ENCODE measurements at regions not wholly inside any gene's neighbourhood (a gene's known extent, or its start where the extent isn't known, plus 50 kb on each side); places are given as distances from the start of the nearest gene placed in this dataset.

DNA sequence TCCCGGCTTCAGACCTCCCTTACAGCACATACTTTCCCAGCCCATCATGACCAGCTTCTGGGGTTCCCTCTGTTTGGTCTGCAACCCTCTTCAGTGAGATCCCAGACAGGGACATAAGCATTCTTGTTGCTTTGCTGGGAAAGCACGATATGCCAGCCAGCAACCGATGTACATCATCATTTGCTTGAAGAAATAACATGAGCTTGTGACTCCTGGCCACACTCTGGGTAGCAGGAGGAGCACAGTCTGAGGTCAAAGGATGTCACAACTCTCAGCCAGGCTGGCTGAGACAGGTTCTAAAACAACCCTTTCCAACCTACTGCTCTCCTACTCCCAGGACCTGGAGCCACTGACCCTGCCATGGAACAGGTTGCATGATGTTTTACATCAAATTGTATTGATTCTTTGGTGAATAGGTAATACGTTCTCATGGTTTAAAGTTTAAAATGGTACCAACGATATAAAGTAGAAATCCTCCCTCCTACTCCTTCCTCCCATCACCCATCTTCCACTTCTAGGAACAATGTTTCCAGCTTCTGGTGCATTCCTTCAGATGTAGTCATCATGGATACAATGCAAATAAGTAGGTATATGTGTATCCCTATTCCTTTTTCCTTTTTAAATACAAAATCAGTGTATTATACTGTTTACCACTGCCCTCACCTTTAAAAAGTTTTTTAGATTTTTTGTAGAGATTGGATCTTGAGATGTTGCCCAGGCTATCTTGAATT, 190.3 kb downstream of the OPA1 start:
- TF ChIP-seq CTCF (IDR thresholded peaks at IDR 0.05): no peak
- no peak for TF ChIP-seq POLR2A (IDR thresholded peaks at IDR 0.05)

Measured in adrenal gland (tissue), 5 donors.